Trophoblast cell (in vitro differentiated cells and primary cell): ENCODE measurements at regions not wholly inside any gene's neighbourhood (a gene's known extent, or its start where the extent isn't known, plus 50 kb on each side); places are given as distances from the start of the nearest gene placed in this dataset.
"Not testable (repeated sequence)": the region's sequence is repeated elsewhere in the genome, so short reads cannot be mapped to it uniquely, and the experiment has no call there.

Source experiments
- DNase-seq, 2 donors: peaks; one replicate each; pipeline ENCODE4 v3.0.0-alpha.2; 2016
- H2AFZ ChIP-seq: 2 replicates; pipeline ENCODE4 v1.6.1; 2013; ENCODE audit warnings: low read length, moderate library complexity, mild to moderate bottlenecking; ENCODE audit not compliant: insufficient read depth, poor library complexity
- H2AK5ac ChIP-seq: 2 replicates; pipeline ENCODE4 v1.6.1; 2013; ENCODE audit warnings: mild to moderate bottlenecking, low read length
- H2BK120ac ChIP-seq: 2 replicates; pipeline ENCODE4 v1.6.1; 2013; ENCODE audit warnings: low read length, mild to moderate bottlenecking, moderate library complexity; ENCODE audit not compliant: insufficient read depth, poor library complexity
- H2BK12ac ChIP-seq: 2 replicates; pipeline ENCODE4 v1.6.1; 2013; ENCODE audit warnings: mild to moderate bottlenecking, low read length, moderate library complexity
- H2BK5ac ChIP-seq: 2 replicates; pipeline ENCODE4 v1.6.1; 2013; ENCODE audit warnings: low read length, low read depth, moderate library complexity, mild to moderate bottlenecking; ENCODE audit not compliant: poor library complexity
- H3K14ac ChIP-seq: 2 replicates; pipeline ENCODE4 v1.6.1; 2013; ENCODE audit warnings: mild to moderate bottlenecking, low read length
- H3K18ac ChIP-seq: 2 replicates; pipeline ENCODE4 v1.6.1; 2013; ENCODE audit warnings: mild to moderate bottlenecking, low read length
- H3K23ac ChIP-seq: 2 replicates; pipeline ENCODE4 v1.6.1; 2013; ENCODE audit warnings: low read length
- H3K27ac ChIP-seq: 2 replicates; pipeline ENCODE4 v1.5.1; 2013; ENCODE audit warnings: low read depth, mild to moderate bottlenecking, inconsistent platforms, low read length, moderate library complexity
- H3K27me3 ChIP-seq: 2 replicates; pipeline ENCODE4 v1.6.1; 2013; ENCODE audit warnings: inconsistent platforms, mild to moderate bottlenecking, low read length, moderate library complexity; ENCODE audit not compliant: insufficient read depth
- H3K36me3 ChIP-seq, 2 experiments: 1 replicate in 1 of 2; 2 replicates in 1 of 2; pipeline ENCODE4 v1.6.1; 2013; ENCODE audit warnings: low read length in 2 of 2, mild to moderate bottlenecking in 2 of 2, moderate library complexity in 1 of 2; ENCODE audit not compliant: insufficient read depth in 2 of 2, control insufficient read depth in 1 of 2
- H3K4ac ChIP-seq: 2 replicates; pipeline ENCODE4 v1.6.1; 2013; ENCODE audit warnings: low read depth, mild to moderate bottlenecking, low read length, moderate library complexity
- H3K4me1 ChIP-seq, 2 experiments: 1 replicate in 1 of 2; 2 replicates in 1 of 2; pipeline ENCODE4 v1.6.1; 2013; ENCODE audit warnings: low read length in 2 of 2, mild to moderate bottlenecking in 2 of 2, moderate library complexity in 1 of 2; ENCODE audit not compliant: insufficient read depth in 2 of 2, control insufficient read depth in 1 of 2
- H3K4me2 ChIP-seq: 2 replicates; pipeline ENCODE4 v1.6.1; 2013; ENCODE audit warnings: inconsistent platforms, mild to moderate bottlenecking, low read length, moderate library complexity
- H3K4me3 ChIP-seq: 2 replicates; pipeline ENCODE4 v1.5.1; 2013; ENCODE audit warnings: mild to moderate bottlenecking, low read depth, low read length, inconsistent platforms
- H3K79me1 ChIP-seq: one replicate; pipeline ENCODE4 v1.6.1; 2013; ENCODE audit warnings: low read length
- H3K79me2 ChIP-seq: 2 replicates; pipeline ENCODE4 v1.6.1; 2013; ENCODE audit warnings: low read length, mild to moderate bottlenecking; ENCODE audit not compliant: control insufficient read depth, insufficient read depth, poor library complexity
- H3K9ac ChIP-seq: 2 replicates; pipeline ENCODE4 v1.6.1; 2013; ENCODE audit warnings: mild to moderate bottlenecking, low read length
- H3K9me3 ChIP-seq: 2 replicates; pipeline ENCODE4 v1.6.1; 2013; ENCODE audit warnings: low read depth, mild to moderate bottlenecking, control low read depth, inconsistent platforms, low read length; ENCODE audit not compliant: insufficient read depth
- H4K12ac ChIP-seq: 2 replicates; pipeline ENCODE4 v1.6.1; 2013; ENCODE audit warnings: low read depth, mild to moderate bottlenecking, low read length, moderate library complexity
- H4K8ac ChIP-seq: 2 replicates; pipeline ENCODE4 v1.6.1; 2013; ENCODE audit warnings: low read depth, mild to moderate bottlenecking, low read length, moderate library complexity
- H4K91ac ChIP-seq: one replicate; pipeline ENCODE4 v1.6.1; 2013; ENCODE audit warnings: low read depth, mild to moderate bottlenecking, low read length, moderate library complexity
- WGBS: extraction: QIAGEN DNeasy Blood & Tissue Kit; methylation state at CpG from one replicate; pipeline ENCODE4 v1.1.7; 2013; ENCODE audit warnings: missing lambda C conversion rate; ENCODE audit not compliant: insufficient read length, insufficient coverage; ENCODE audit errors: extremely low coverage; 5-methylcytosine and 5-hydroxymethylcytosine counted together

DNA sequence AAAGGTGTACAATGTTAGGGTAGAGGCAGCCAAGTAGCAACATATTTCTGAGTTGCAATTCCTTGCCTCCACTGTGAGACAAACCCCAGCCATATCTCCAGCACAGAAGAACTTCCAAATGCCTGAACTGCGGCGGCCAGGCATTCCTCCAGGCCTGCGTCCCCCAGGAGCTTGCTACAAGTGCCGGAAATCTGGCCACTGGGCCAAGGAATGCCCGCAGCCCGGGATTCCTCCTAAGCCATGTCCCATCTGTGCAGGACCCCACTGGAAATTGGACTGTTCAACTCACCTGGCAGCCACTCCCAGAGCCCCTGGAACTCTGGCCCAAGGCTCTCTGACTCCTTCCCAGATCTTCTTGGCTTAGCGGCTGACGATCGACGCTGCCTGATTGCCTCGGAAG, 130.0 kb downstream of the RAB38 start:
- not testable (repeated sequence) for H4K12ac ChIP-seq, H3K14ac ChIP-seq, H3K79me2 ChIP-seq, H3K9ac ChIP-seq, H3K27ac ChIP-seq, H4K8ac ChIP-seq, H3K27me3 ChIP-seq, H2BK12ac ChIP-seq, H3K4me1 ChIP-seq, H3K4me3 ChIP-seq, H2AFZ ChIP-seq, H3K9me3 ChIP-seq, H3K23ac ChIP-seq, DNase-seq, H2BK120ac ChIP-seq, H3K18ac ChIP-seq, H3K36me3 ChIP-seq, H3K79me1 ChIP-seq, H2AK5ac ChIP-seq, H3K4me2 ChIP-seq, H2BK5ac ChIP-seq, H3K4ac ChIP-seq, H4K91ac ChIP-seq
- no CpG with 5 or more reads among the region's 11 CpGs for WGBS

DNA sequence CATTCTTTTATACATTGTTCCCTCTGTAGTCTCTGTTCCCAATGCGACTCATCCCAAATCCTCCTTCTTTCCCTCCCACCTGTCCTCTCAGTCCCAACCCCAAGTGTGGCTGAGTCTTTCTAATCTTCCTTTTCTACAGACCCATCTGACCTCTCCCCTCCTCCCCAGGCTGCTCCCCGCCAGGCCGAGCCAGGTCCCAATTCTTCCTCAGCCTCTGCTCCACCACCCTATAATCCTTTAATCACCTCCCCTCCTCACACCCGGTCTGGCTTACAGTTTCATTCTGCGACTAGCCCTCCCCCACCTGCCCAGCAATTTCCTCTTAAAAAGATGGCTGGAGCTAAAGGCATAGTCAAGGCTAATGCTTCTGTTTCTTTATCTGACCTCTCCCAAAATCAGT, 130.6 kb downstream of the RAB38 start:
- WGBS = no CpG with 5 or more reads among the region's 5 CpGs

DNA sequence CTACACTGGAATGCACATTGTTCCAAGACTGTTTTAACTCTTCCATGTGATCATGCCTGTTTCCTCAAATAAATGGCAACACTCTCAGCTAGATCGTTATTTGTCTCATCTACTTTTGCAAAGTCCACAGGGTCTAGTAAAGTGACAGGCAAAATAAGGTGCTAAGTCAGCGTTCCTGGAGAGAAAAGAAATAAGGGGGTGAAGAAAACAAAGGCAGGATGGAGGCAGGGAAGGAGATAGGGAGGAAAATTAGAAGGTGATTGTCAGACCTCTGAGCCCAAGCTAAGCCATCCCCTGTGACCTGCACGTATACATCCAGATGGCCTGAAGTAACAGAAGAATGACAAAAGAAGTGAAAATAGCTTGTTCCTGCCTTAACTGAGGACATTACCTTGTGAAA, 132.1 kb downstream of the RAB38 start:
- H2BK120ac ChIP-seq = no peak overlapping the region
- H3K36me3 ChIP-seq = no peaks in the 10 kb centered on the region
- no peak overlapping the region for H3K4ac ChIP-seq
- H3K27ac ChIP-seq = no peak overlapping the region
- DNase-seq = no peak
- H3K23ac ChIP-seq = no peak overlapping the region
- no CpG with 5 or more reads among the region's 3 CpGs for WGBS
- H4K8ac ChIP-seq = no peak overlapping the region
- no peaks in the 10 kb centered on the region for H3K4me1 ChIP-seq
- no peak overlapping the region for H3K18ac ChIP-seq
- H3K4me3 ChIP-seq = no peak overlapping the region
- no peak overlapping the region for H4K12ac ChIP-seq
- no peaks in the 10 kb centered on the region for H3K9me3 ChIP-seq
- no peaks in the 10 kb centered on the region for H3K79me1 ChIP-seq
- H3K27me3 ChIP-seq = no peaks in the 10 kb centered on the region
- no peak overlapping the region for H3K14ac ChIP-seq
- H3K4me2 ChIP-seq = no peak overlapping the region
- H2BK12ac ChIP-seq = no peak overlapping the region
- H2BK5ac ChIP-seq = no peak overlapping the region
- no peak overlapping the region for H3K9ac ChIP-seq
- H2AK5ac ChIP-seq = no peak overlapping the region
- H3K79me2 ChIP-seq = no peaks in the 10 kb centered on the region
- no peak overlapping the region for H4K91ac ChIP-seq
- H2AFZ ChIP-seq = no peak overlapping the region

More for the DNA sequence above, 130.6 kb downstream of the RAB38 start:
- H2BK12ac ChIP-seq, H3K27me3 ChIP-seq, H3K27ac ChIP-seq, DNase-seq, H3K79me2 ChIP-seq, H3K9ac ChIP-seq, H3K14ac ChIP-seq, H2AFZ ChIP-seq, H3K4ac ChIP-seq, H3K4me2 ChIP-seq, H4K91ac ChIP-seq, H4K8ac ChIP-seq, H3K18ac ChIP-seq, H2BK5ac ChIP-seq, H3K4me3 ChIP-seq, H3K36me3 ChIP-seq, H3K23ac ChIP-seq, H3K4me1 ChIP-seq, H4K12ac ChIP-seq, H2AK5ac ChIP-seq, H2BK120ac ChIP-seq, H3K79me1 ChIP-seq, H3K9me3 ChIP-seq: not testable (repeated sequence)

DNA sequence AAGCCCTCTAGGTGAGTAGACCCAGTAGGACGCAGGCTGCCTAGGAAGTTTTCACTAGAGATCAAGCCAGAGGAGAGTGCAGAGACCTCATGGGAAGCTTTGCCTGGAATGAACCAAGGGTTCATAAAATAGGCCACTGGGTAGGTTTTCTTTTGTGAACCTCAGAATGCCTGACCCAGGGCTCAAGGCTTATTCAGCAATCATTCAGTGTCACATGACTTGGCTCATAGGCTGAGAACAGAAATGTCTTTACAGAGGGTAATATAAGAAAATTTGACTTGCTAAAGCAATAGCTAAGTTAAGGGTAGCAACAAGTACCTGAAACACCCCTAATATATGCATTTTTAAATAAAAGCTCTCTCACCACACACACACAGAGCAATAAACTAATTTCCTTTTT, 132.6 kb downstream of the RAB38 start:
- no peak for DNase-seq
- no peak overlapping the region for H3K27ac ChIP-seq
- no peak overlapping the region for H2BK12ac ChIP-seq
- H3K23ac ChIP-seq = no peak overlapping the region
- no peak overlapping the region for H3K4me2 ChIP-seq
- H3K18ac ChIP-seq = no peak overlapping the region
- H2AFZ ChIP-seq = no peak overlapping the region
- no peak overlapping the region for H4K12ac ChIP-seq
- no peaks in the 10 kb centered on the region for H3K79me2 ChIP-seq
- H2BK120ac ChIP-seq = no peak overlapping the region
- no peaks in the 10 kb centered on the region for H3K79me1 ChIP-seq
- no peaks in the 10 kb centered on the region for H3K4me1 ChIP-seq
- no peaks in the 10 kb centered on the region for H3K9me3 ChIP-seq
- no peak overlapping the region for H3K9ac ChIP-seq
- H2BK5ac ChIP-seq = no peak overlapping the region
- WGBS = no CpG with 5 or more reads among the region's 1 CpG
- H3K36me3 ChIP-seq = no peaks in the 10 kb centered on the region
- no peak overlapping the region for H3K4me3 ChIP-seq
- no peak overlapping the region for H4K91ac ChIP-seq
- H4K8ac ChIP-seq = no peak overlapping the region
- H3K14ac ChIP-seq = no peak overlapping the region
- no peak overlapping the region for H2AK5ac ChIP-seq
- H3K4ac ChIP-seq = no peak overlapping the region
- no peaks in the 10 kb centered on the region for H3K27me3 ChIP-seq
